Neural cell (in vitro differentiated cells): ENCODE measurements at regions not wholly inside any gene's neighbourhood (a gene's known extent, or its start where the extent isn't known, plus 50 kb on each side); places are given as distances from the start of the nearest gene placed in this dataset.

ENCODE experiments used
- H2AFZ ChIP-seq: fragments of 200-600, 300-800 bp; sonication (generic), shearing (Covaris generic); 2 replicates; pipeline ENCODE4 v1.6.0; 2014; ENCODE audit warnings: low read depth, mild to moderate bottlenecking, antibody characterized with exemption, low read length, moderate library complexity
- H3F3A ChIP-seq: fragments of 200-600 bp; shearing (Covaris generic); 2 replicates; pipeline ENCODE4 v1.6.1; 2016; ENCODE audit warnings: mild to moderate bottlenecking, moderate library complexity, mixed read lengths, antibody characterized with exemption, low read length; ENCODE audit not compliant: insufficient read depth, poor library complexity, severe bottlenecking
- H3K27ac ChIP-seq: fragments of 200-600, 300-800 bp; sonication (generic), shearing (Covaris generic); 2 replicates; pipeline ENCODE4 v1.5.1; 2014; ENCODE audit warnings: mild to moderate bottlenecking, low read length, moderate library complexity
- H3K27me3 ChIP-seq: fragments of 300-800, 200-600 bp; sonication (generic), shearing (Covaris generic); 2 replicates; pipeline ENCODE4 v1.6.0; 2014; ENCODE audit warnings: mild to moderate bottlenecking, low read depth, low read length, moderate library complexity; ENCODE audit not compliant: insufficient read depth
- H3K36me3 ChIP-seq: fragments of 300-800, 200-600 bp; sonication (generic), shearing (Covaris generic); 2 replicates; pipeline ENCODE4 v1.5.1; 2014; ENCODE audit warnings: mild to moderate bottlenecking, antibody characterized with exemption, low read length, moderate library complexity; ENCODE audit not compliant: insufficient read depth
- H3K4me2 ChIP-seq: fragments of 300-800, 200-600 bp; sonication (generic), shearing (Covaris generic); 2 replicates; pipeline ENCODE4 v1.6.0; 2014; ENCODE audit warnings: mild to moderate bottlenecking, low read length
- H3K4me3 ChIP-seq: fragments of 300-800, 200-600 bp; sonication (generic), shearing (Covaris generic); 2 replicates; pipeline ENCODE4 v1.5.1; 2014; ENCODE audit warnings: mild to moderate bottlenecking, low read length, moderate library complexity
- H3K79me2 ChIP-seq: fragments of 200-600 bp; shearing (Covaris generic); replicated peaks from 2 replicates; pipeline ENCODE4 v1.6.0; 2014; ENCODE audit warnings: mild to moderate bottlenecking, low read length, moderate library complexity; ENCODE audit not compliant: insufficient read depth
- H3K9ac ChIP-seq: fragments of 300-800, 200-600 bp; sonication (generic), shearing (Covaris generic); 2 replicates; pipeline ENCODE4 v1.6.1; 2016; ENCODE audit warnings: mild to moderate bottlenecking, low read length, mixed read lengths
- H3K9me2 ChIP-seq: fragments of 200-600 bp; shearing (Covaris generic); 2 replicates; pipeline ENCODE4 v1.6.1; 2016; ENCODE audit warnings: mild to moderate bottlenecking, low read length, mixed read lengths; ENCODE audit not compliant: insufficient read depth
- H3K9me3 ChIP-seq: fragments of 200-600, 300-800 bp; sonication (generic), shearing (Covaris generic); 2 replicates; pipeline ENCODE4 v1.6.1; 2016; ENCODE audit warnings: mild to moderate bottlenecking, mixed run types, low read length, moderate library complexity, mixed read lengths
- H4K20me1 ChIP-seq: fragments of 200-600 bp; shearing (Covaris generic); 2 replicates; pipeline ENCODE4 v1.6.1; 2016; ENCODE audit warnings: mild to moderate bottlenecking, mixed run types; ENCODE audit not compliant: insufficient read depth
- CTCF ChIP-seq: fragments of 450-650 bp; IDR thresholded peaks from 2 replicates; pipeline ENCODE4 v1.5.1; 2014; ENCODE audit warnings: antibody characterized with exemption, mild to moderate bottlenecking, moderate library complexity; ENCODE audit not compliant: poor library complexity, severe bottlenecking
- EP300 ChIP-seq: fragments of 450-650 bp; conservative IDR thresholded peaks from 2 replicates; pipeline ENCODE4 v1.6.1; 2014; ENCODE audit warnings: antibody characterized with exemption, mild to moderate bottlenecking, moderate library complexity; ENCODE audit not compliant: poor library complexity, severe bottlenecking
- EZH2 ChIP-seq: fragments of 200-600, 300-800 bp; shearing (Covaris generic), sonication (generic); IDR thresholded peaks from 2 replicates; pipeline ENCODE4 v1.6.1; 2014; ENCODE audit warnings: antibody characterized with exemption, low read length, borderline replicate concordance, mild to moderate bottlenecking; ENCODE audit not compliant: insufficient read depth, poor library complexity, severe bottlenecking
- MXI1 ChIP-seq: fragments of 450-650 bp; conservative IDR thresholded peaks from 2 replicates; pipeline ENCODE4 v1.6.1; 2014; ENCODE audit warnings: antibody characterized with exemption, mild to moderate bottlenecking; ENCODE audit not compliant: poor library complexity, severe bottlenecking
- POLR2AphosphoS5 ChIP-seq: IDR thresholded peaks from 2 replicates; pipeline ENCODE4 v1.6.1; 2012
- RAD21 ChIP-seq: fragments of 450-650 bp; conservative IDR thresholded peaks from 2 replicates; pipeline ENCODE4 v1.6.1; 2014; ENCODE audit warnings: antibody characterized with exemption, mild to moderate bottlenecking, moderate library complexity
- SMC3 ChIP-seq: fragments of 450-650 bp; conservative IDR thresholded peaks from 2 replicates; pipeline ENCODE4 v1.6.1; 2014; ENCODE audit warnings: antibody characterized with exemption, mild to moderate bottlenecking, moderate library complexity; ENCODE audit not compliant: poor library complexity
- TAF1 ChIP-seq: IDR thresholded peaks from 2 replicates; pipeline ENCODE4 v1.6.1; 2012; ENCODE audit warnings: low read depth
- TF ChIP-seq, protein P1 (sequence below): IDR thresholded peaks from 2 replicates; pipeline ENCODE4 v1.6.1; 2012; ENCODE audit warnings: borderline replicate concordance

- H3K36me3 ChIP-seq, result no peaks in the 10 kb centered on the region
- no peaks in the 10 kb centered on the region for H4K20me1 ChIP-seq
- no peak overlapping the region for H3K4me3 ChIP-seq
- no peaks in the 10 kb centered on the region for H3K27me3 ChIP-seq
- H3K27ac ChIP-seq, result no peak overlapping the region
- H3F3A ChIP-seq, result no peaks in the 10 kb centered on the region
- H3K4me2 ChIP-seq, result no peak overlapping the region
- no peaks in the 10 kb centered on the region for H3K9me2 ChIP-seq
- TF ChIP-seq SMC3, result no peak
- no peak for TF ChIP-seq POLR2AphosphoS5
- no peak for TF ChIP-seq MXI1
- TF ChIP-seq TAF1, result no peak
- no peak for TF ChIP-seq CTCF
- no peak for TF ChIP-seq EP300
- TF ChIP-seq RAD21, result no peak
- TF ChIP-seq EZH2, result no peak
- TF ChIP-seq, protein P1, sequence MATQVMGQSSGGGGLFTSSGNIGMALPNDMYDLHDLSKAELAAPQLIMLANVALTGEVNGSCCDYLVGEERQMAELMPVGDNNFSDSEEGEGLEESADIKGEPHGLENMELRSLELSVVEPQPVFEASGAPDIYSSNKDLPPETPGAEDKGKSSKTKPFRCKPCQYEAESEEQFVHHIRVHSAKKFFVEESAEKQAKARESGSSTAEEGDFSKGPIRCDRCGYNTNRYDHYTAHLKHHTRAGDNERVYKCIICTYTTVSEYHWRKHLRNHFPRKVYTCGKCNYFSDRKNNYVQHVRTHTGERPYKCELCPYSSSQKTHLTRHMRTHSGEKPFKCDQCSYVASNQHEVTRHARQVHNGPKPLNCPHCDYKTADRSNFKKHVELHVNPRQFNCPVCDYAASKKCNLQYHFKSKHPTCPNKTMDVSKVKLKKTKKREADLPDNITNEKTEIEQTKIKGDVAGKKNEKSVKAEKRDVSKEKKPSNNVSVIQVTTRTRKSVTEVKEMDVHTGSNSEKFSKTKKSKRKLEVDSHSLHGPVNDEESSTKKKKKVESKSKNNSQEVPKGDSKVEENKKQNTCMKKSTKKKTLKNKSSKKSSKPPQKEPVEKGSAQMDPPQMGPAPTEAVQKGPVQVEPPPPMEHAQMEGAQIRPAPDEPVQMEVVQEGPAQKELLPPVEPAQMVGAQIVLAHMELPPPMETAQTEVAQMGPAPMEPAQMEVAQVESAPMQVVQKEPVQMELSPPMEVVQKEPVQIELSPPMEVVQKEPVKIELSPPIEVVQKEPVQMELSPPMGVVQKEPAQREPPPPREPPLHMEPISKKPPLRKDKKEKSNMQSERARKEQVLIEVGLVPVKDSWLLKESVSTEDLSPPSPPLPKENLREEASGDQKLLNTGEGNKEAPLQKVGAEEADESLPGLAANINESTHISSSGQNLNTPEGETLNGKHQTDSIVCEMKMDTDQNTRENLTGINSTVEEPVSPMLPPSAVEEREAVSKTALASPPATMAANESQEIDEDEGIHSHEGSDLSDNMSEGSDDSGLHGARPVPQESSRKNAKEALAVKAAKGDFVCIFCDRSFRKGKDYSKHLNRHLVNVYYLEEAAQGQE, result no peak
- H3K9me3 ChIP-seq, result no peaks in the 10 kb centered on the region
- H2AFZ ChIP-seq, result no peak overlapping the region
- H3K9ac ChIP-seq, result no peak overlapping the region
- H3K79me2 ChIP-seq, result no peaks in the 10 kb centered on the region
Measured at GRCh38 chr3:17905996-17906395, 163.6 kb upstream of the TBC1D5 start.

- Histone ChIP-seq H2AFZ (no peak overlapping the region), H3K27me3 (no peaks in the 10 kb centered on the region), H3K9me3 (no peaks in the 10 kb centered on the region), H3K36me3 (no peaks in the 10 kb centered on the region), H3K27ac (no peak overlapping the region), H3K79me2 (no peaks in the 10 kb centered on the region), H3K9me2 (no peaks in the 10 kb centered on the region), H4K20me1 (no peaks in the 10 kb centered on the region), H3K9ac (no peak overlapping the region), H3F3A (no peaks in the 10 kb centered on the region), H3K4me3 (no peak overlapping the region), H3K4me2 (no peak overlapping the region)
- TF ChIP-seq EP300 (no peak), SMC3 (no peak), MXI1 (no peak), POLR2AphosphoS5 (no peak)
Measured at GRCh38 chr3:17901893-17902292, 159.5 kb upstream of the TBC1D5 start.
